SK-N-SH treated with all-trans-retinoic acid at 6 μM for 48 hours (cell line): ENCODE measurements at regions not wholly inside any gene's neighbourhood (a gene's known extent, or its start where the extent isn't known, plus 50 kb on each side); places are given as distances from the start of the nearest gene placed in this dataset.

Source experiments
- ATAC-seq: fragments of 200-7000 bp; cut with Tn5 transposase; 3 replicates; pipeline ENCODE4 v1.9.1; 2020; ENCODE audit warnings: mild to moderate bottlenecking, moderate library complexity
- BACH2 ChIP-seq: fragments of 250-450 bp; sonication (Bioruptor Pico); IDR thresholded peaks from 2 replicates; pipeline ENCODE4 v1.9.0; 2021; ENCODE audit warnings: mild to moderate bottlenecking, borderline replicate concordance
- CREB5 ChIP-seq: fragments of 250-450 bp; sonication (Bioruptor Pico); IDR thresholded peaks from 2 replicates; pipeline ENCODE4 v1.5.1; 2020; ENCODE audit warnings: low read depth, mild to moderate bottlenecking, moderate library complexity
- CSDC2 ChIP-seq: fragments of 250-450 bp; sonication (Bioruptor Pico); IDR thresholded peaks from 2 replicates; pipeline ENCODE4 v1.5.0; 2020; ENCODE audit warnings: mild to moderate bottlenecking, moderate library complexity
- CSRNP3 ChIP-seq: fragments of 250-450 bp; sonication (Bioruptor Pico); IDR thresholded peaks from 2 replicates; pipeline ENCODE4 v1.5.1; 2021; ENCODE audit warnings: mild to moderate bottlenecking, moderate library complexity
- ESRRG ChIP-seq: fragments of 250-450 bp; sonication (Bioruptor Pico); IDR thresholded peaks from 2 replicates; pipeline ENCODE4 v1.6.1; 2021; ENCODE audit warnings: mild to moderate bottlenecking
- GLIS3 ChIP-seq: fragments of 250-450 bp; sonication (Bioruptor Pico); IDR thresholded peaks from 2 replicates; pipeline ENCODE4 v1.5.0; 2020; ENCODE audit warnings: mild to moderate bottlenecking, moderate library complexity
- ISL1 ChIP-seq: fragments of 250-450 bp; sonication (Bioruptor Pico); IDR thresholded peaks from 2 replicates; pipeline ENCODE4 v2.1.2; 2022; ENCODE audit warnings: mild to moderate bottlenecking, moderate library complexity
- OSR1 ChIP-seq: fragments of 250-450 bp; sonication (Bioruptor Pico); IDR thresholded peaks from 2 replicates; pipeline ENCODE4 v1.8.0; 2022; ENCODE audit warnings: moderate library complexity, mild to moderate bottlenecking, inconsistent platforms
- POU6F1 ChIP-seq: fragments of 250-450 bp; sonication (Bioruptor Pico); IDR thresholded peaks from 2 replicates; pipeline ENCODE4 v1.8.0; 2021; ENCODE audit warnings: low read depth, mild to moderate bottlenecking, moderate library complexity, borderline replicate concordance
- PPARA ChIP-seq: fragments of 250-450 bp; sonication (Bioruptor Pico); IDR thresholded peaks from 2 replicates; pipeline ENCODE4 v1.5.0; 2020; ENCODE audit warnings: mild to moderate bottlenecking, borderline replicate concordance
- RARB ChIP-seq: fragments of 250-450 bp; sonication (Bioruptor Pico); IDR thresholded peaks from 2 replicates; pipeline ENCODE4 v1.8.0; 2021; ENCODE audit warnings: mild to moderate bottlenecking, moderate library complexity
- SNAI2 ChIP-seq: fragments of 250-450 bp; sonication (Bioruptor Pico); IDR thresholded peaks from 2 replicates; pipeline ENCODE4 v1.5.0; 2020; ENCODE audit warnings: mild to moderate bottlenecking, moderate library complexity
- TCF4 ChIP-seq: fragments of 250-450 bp; sonication (Bioruptor Pico); IDR thresholded peaks from 2 replicates; pipeline ENCODE4 v1.8.0; 2021; ENCODE audit warnings: mild to moderate bottlenecking, moderate library complexity, borderline replicate concordance
- ZC3H10 ChIP-seq: fragments of 250-450 bp; sonication (Bioruptor Pico); IDR thresholded peaks from 2 replicates; pipeline ENCODE4 v1.5.1; 2021; ENCODE audit warnings: mild to moderate bottlenecking, moderate library complexity
- ZFP3 ChIP-seq: fragments of 250-450 bp; sonication (Bioruptor Pico); IDR thresholded peaks from 2 replicates; pipeline ENCODE4 v1.5.0; 2020; ENCODE audit warnings: mild to moderate bottlenecking, moderate library complexity
- ZFP30 ChIP-seq: fragments of 450-650 bp; formaldehyde crosslinking; IDR thresholded peaks from 2 replicates; pipeline ENCODE4 v1.5.0; 2022; ENCODE audit warnings: mild to moderate bottlenecking, moderate library complexity
- ZNF565 ChIP-seq: fragments of 450-650 bp; formaldehyde crosslinking; conservative IDR thresholded peaks from 2 replicates; pipeline ENCODE4 v1.5.0; 2020; ENCODE audit warnings: low read depth, mild to moderate bottlenecking, moderate library complexity
- ZNF8 ChIP-seq: fragments of 450-650 bp; formaldehyde crosslinking; IDR thresholded peaks from 2 replicates; pipeline ENCODE4 v1.5.0; 2020; ENCODE audit warnings: mild to moderate bottlenecking, moderate library complexity

- ATAC-seq = no peak
- no peak for TF ChIP-seq ZNF565 (CRISPR knock-in tag)
- no peak for TF ChIP-seq ESRRG
- no peak for TF ChIP-seq GLIS3 (CRISPR knock-in tag)
- TF ChIP-seq RARB (CRISPR knock-in tag) = no peak
- no peak for TF ChIP-seq ISL1 (CRISPR knock-in tag)
- no peak for TF ChIP-seq ZFP3 (CRISPR knock-in tag)
- TF ChIP-seq OSR1 = no peak
Measured at GRCh38 chr6:135672256-135672655, 174.7 kb upstream of the AHI1 start.

- no peak for ATAC-seq
- TF ChIP-seq CSDC2 (CRISPR knock-in tag) = no peak
- TF ChIP-seq ZNF8 (CRISPR knock-in tag) = no peak
- TF ChIP-seq BACH2 (CRISPR knock-in tag) = no peak
- TF ChIP-seq SNAI2 (CRISPR knock-in tag) = no peak
- TF ChIP-seq PPARA = no peak
- no peak for TF ChIP-seq CSRNP3
- no peak for TF ChIP-seq GLIS3 (CRISPR knock-in tag)
Measured at GRCh38 chr6:135673501-135674309, 176.2 kb upstream of the AHI1 start.

- peak; percentile 54; the same call in 2 of the 3 replicates for ATAC-seq
- TF ChIP-seq ZNF565 (CRISPR knock-in tag) (no peak), ISL1 (CRISPR knock-in tag) (no peak), CSDC2 (CRISPR knock-in tag) (no peak), CSRNP3 (no peak), ZC3H10 (CRISPR knock-in tag) (no peak), TCF4 (CRISPR knock-in tag) (no peak), SNAI2 (CRISPR knock-in tag) (no peak), POU6F1 (CRISPR knock-in tag) (no peak), OSR1 (no peak)
- TF ChIP-seq, all 23 proteins: peak for 0
Measured at GRCh38 chr6:135675026-135675425, 176.5 kb upstream of the PDE7B start.

GRCh38 chr6:135675862-135676261 is 175.6 kb upstream of the PDE7B start:
- peak; percentile 82 for TF ChIP-seq ZFP3 (CRISPR knock-in tag)
- TF ChIP-seq GLIS3 (CRISPR knock-in tag) = no peak
- peak; percentile 78 for ATAC-seq

- TF ChIP-seq CSDC2 (CRISPR knock-in tag) (no peak), ZC3H10 (CRISPR knock-in tag) (no peak), ZNF565 (CRISPR knock-in tag) (no peak), SNAI2 (CRISPR knock-in tag) (no peak), CREB5 (no peak), ZFP30 (no peak)
- TF ChIP-seq, all 23 proteins: peak for 0
- ATAC-seq = no peak
Measured at GRCh38 chr6:135680964-135681913, 170.3 kb upstream of the PDE7B start.
